ENCODE measurements at regions not wholly inside any gene's neighbourhood (a gene's known extent, or its start where the extent isn't known, plus 50 kb on each side); places are given as distances from the start of the nearest gene placed in this dataset.
"Not testable (repeated sequence)": the region's sequence is repeated elsewhere in the genome, so short reads cannot be mapped to it uniquely, and the experiment has no call there.

GRCh38 chr15:22714358-22715132 lies 71.9 kb upstream of the NIPA1 start:
- Histone ChIP-seq H3K27me3 (ENCODE audit: low read depth) (peaks cover 22% of the 10 kb centered on the region), H3K4me3 (peak overlapping the region; percentile 62), H3K27ac (replicated peaks) (peak overlapping the region; percentile 66)
- H3K36me3 ChIP-seq; DNase-seq; H3K4me1 ChIP-seq; H3K9me3 ChIP-seq (replicated peaks); intact Hi-C loops (cut with micrococcal nuclease): not testable (repeated sequence)

- H3K9me3 ChIP-seq (replicated peaks); H3K36me3 ChIP-seq; DNase-seq; intact Hi-C loops (cut with micrococcal nuclease); H3K4me1 ChIP-seq: not testable (repeated sequence)
- peak overlapping the region; percentile 62 for H3K4me3 ChIP-seq
- H3K27me3 ChIP-seq (ENCODE audit: low read depth) = peaks cover 22% of the 10 kb centered on the region
- H3K27ac ChIP-seq (replicated peaks) = peak overlapping the region; percentile 27
Observed at GRCh38 chr15:22715133-22715845, 71.2 kb upstream of the NIPA1 start.

GRCh38 chr15:22719980-22720379 lies 66.5 kb upstream of the NIPA1 start:
- peak; percentile 44 for TF ChIP-seq CTCF (IDR thresholded peaks at IDR 0.05; ENCODE audit: borderline replicate concordance)
- intact Hi-C loops (cut with micrococcal nuclease); H3K27ac ChIP-seq (replicated peaks); H3K4me1 ChIP-seq; DNase-seq; H3K9me3 ChIP-seq (replicated peaks); H3K4me3 ChIP-seq; H3K36me3 ChIP-seq: not testable (repeated sequence)
- H3K27me3 ChIP-seq (ENCODE audit: low read depth) = peaks cover 14% of the 10 kb centered on the region

GRCh38 chr15:22726104-22726503 lies 60.3 kb upstream of the NIPA1 start:
- intact Hi-C loops (cut with micrococcal nuclease) = not testable (repeated sequence)

GRCh38 chr15:22735067-22735466 lies 51.4 kb upstream of the NIPA1 start:
- DNase-seq; H3K4me3 ChIP-seq; H3K9me3 ChIP-seq (replicated peaks); H3K36me3 ChIP-seq; H3K27me3 ChIP-seq (ENCODE audit: low read depth); intact Hi-C loops (cut with micrococcal nuclease); H3K27ac ChIP-seq (replicated peaks); H3K4me1 ChIP-seq: not testable (repeated sequence)

More at GRCh38 chr15:22726104-22726503, 60.3 kb upstream of the NIPA1 start:
- not testable (repeated sequence) for H3K4me1 ChIP-seq; DNase-seq; H3K36me3 ChIP-seq; H3K4me3 ChIP-seq; H3K27me3 ChIP-seq (ENCODE audit: low read depth); H3K27ac ChIP-seq (replicated peaks); H3K9me3 ChIP-seq (replicated peaks)

DNA sequence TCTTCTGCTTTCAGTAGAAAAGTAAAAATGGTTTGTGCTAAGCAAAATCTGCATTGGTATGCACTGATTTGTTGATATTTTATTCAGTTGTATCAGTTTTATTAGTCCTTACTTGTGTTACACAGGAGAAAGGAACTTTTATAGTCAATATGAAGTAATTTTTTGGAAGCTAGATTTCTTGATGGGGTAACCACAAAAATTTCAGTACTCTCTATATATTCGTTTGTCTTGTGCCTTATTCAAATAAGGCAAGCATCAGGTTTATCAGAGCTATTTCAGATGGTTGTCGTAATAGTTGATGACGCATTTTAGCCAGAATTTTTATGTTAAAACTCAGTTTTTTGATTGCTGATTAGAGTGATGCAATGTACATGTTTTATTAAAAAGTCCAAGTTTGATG lies 50.7 kb upstream of the NIPA1 start:
- intact Hi-C loops (cut with micrococcal nuclease) = no loop called here
- no peak overlapping the region for H3K27ac ChIP-seq (replicated peaks)
- no peaks in the 10 kb centered on the region for H3K27me3 ChIP-seq (ENCODE audit: low read depth)
- no peak for TF ChIP-seq CTCF (IDR thresholded peaks at IDR 0.05; ENCODE audit: borderline replicate concordance)
- H3K4me1 ChIP-seq = no peaks in the 10 kb centered on the region
- no peaks in the 10 kb centered on the region for H3K9me3 ChIP-seq (replicated peaks)
- no peak for DNase-seq
- H3K36me3 ChIP-seq = no peaks in the 10 kb centered on the region
- H3K4me3 ChIP-seq = no peak overlapping the region

DNA sequence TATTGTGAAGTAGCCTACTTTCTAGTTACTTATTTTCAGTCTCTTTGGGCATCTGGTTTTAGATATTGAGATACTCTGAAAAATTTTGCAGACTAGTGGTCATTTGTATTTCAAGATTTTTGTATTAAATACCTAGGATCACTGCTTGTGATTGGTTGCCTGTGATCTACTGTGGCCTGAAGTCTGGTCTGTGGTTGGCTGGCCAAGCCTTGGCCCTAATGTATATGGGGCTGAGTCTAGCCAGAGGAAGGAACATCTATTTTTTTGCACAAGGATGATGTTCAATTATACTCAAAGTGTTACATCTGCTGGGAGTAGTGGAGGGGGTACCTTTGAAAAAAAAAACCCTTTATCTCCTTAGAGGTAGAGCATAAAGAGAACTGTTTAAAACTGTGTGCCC lies 50.2 kb upstream of the NIPA1 start:
- intact Hi-C loops (cut with micrococcal nuclease); DNase-seq; H3K4me1 ChIP-seq: not testable (repeated sequence)

More for the DNA sequence above, 50.2 kb upstream of the NIPA1 start:
- H3K9me3 ChIP-seq (replicated peaks); H3K4me3 ChIP-seq; H3K27me3 ChIP-seq (ENCODE audit: low read depth); H3K36me3 ChIP-seq; H3K27ac ChIP-seq (replicated peaks): not testable (repeated sequence)

Data from left ventricle myocardium inferior (tissue), 1 donor.